ENCODE measurements at regions not wholly inside any gene's neighbourhood (a gene's known extent, or its start where the extent isn't known, plus 50 kb on each side); places are given as distances from the start of the nearest gene placed in this dataset.

DNA sequence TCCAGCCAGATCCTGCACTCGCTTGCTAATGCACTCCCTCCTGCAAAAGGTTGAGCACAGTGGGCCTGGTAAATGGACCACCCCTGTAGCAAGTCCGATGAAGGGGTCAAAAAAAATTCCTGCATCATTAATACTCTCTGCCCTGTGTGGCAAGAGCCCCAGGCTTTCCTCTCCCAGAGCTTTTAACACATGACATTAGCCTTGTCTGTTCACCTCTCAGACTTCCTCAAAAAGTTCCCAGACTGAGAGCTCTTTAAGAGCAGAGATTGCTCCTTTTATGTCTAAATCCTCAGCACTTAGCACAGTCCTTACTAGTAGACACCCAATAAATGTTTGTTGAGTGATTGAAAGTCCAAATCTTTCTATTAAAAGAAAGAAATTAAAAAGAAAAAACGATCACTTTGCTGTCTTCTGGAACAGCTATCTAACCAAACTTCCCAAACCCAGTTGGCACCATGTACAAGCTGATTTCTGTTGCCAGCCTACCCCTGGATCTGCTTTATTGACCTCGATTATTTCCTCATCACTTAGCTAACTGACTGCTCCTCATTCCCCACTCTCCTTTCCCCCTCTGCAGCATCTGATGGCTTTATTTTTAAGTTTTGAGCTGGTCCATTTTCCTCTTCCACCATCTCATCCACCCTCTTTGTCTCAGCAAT lies 209.8 kb downstream of the ENC1 start:
- H3K36me3 Mint-ChIP-seq (ENCODE audit: insufficient read depth, unreplicated experiment), result no peaks in the 10 kb centered on the region
- BruUV-seq (replicated peaks), result no TSS peak
- intact Hi-C loops (cut with micrococcal nuclease; ENCODE audit: unreplicated experiment), result no loop called here
- no peak overlapping the region for H3K27ac Mint-ChIP-seq (ENCODE audit: unreplicated experiment)
- peaks cover under 1% of the 10 kb centered on the region for H3K4me1 Mint-ChIP-seq (ENCODE audit: low read depth, unreplicated experiment)
- CTCF ChIA-PET, result interaction anchor here (0.7 kb wide), 1 partner anchor 224 kb away, joined by 3 read pairs; no protein-coding TSS in a partner anchor
- TF ChIP-seq, protein P1, sequence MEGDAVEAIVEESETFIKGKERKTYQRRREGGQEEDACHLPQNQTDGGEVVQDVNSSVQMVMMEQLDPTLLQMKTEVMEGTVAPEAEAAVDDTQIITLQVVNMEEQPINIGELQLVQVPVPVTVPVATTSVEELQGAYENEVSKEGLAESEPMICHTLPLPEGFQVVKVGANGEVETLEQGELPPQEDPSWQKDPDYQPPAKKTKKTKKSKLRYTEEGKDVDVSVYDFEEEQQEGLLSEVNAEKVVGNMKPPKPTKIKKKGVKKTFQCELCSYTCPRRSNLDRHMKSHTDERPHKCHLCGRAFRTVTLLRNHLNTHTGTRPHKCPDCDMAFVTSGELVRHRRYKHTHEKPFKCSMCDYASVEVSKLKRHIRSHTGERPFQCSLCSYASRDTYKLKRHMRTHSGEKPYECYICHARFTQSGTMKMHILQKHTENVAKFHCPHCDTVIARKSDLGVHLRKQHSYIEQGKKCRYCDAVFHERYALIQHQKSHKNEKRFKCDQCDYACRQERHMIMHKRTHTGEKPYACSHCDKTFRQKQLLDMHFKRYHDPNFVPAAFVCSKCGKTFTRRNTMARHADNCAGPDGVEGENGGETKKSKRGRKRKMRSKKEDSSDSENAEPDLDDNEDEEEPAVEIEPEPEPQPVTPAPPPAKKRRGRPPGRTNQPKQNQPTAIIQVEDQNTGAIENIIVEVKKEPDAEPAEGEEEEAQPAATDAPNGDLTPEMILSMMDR (IDR thresholded peaks at IDR 0.05; ENCODE audit: unreplicated experiment), result no peak
- no peak for DNase-seq
- H3K4me3 Mint-ChIP-seq (ENCODE audit: low read depth, unreplicated experiment), result no peak overlapping the region
- H3K27me3 Mint-ChIP-seq (ENCODE audit: unreplicated experiment), result no peaks in the 10 kb centered on the region
- peaks cover 6% of the 10 kb centered on the region for H3K9me3 Mint-ChIP-seq (ENCODE audit: low read depth, unreplicated experiment)

DNA sequence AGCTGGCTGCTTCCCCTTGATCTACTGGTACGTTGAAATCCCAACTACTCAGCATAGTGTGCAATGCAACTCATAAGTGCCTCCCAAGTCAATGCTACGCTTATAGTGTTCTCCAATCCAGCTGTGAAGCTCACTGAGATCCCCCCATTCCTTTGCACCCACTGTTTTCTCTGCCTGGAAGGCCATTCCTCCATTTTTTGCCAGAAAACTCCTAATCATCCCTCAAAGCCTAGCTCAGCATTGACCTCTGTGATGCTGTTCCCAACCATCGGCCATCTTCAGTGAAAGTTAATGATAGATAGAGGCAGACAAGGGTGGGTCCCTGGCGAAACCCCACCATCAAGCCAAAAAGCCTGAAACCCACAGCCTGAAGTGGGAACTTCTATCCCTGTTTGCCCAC lies 211.0 kb downstream of the ENC1 start:
- H3K27me3 Mint-ChIP-seq (ENCODE audit: unreplicated experiment), result no peaks in the 10 kb centered on the region
- TF ChIP-seq, protein P1 (IDR thresholded peaks at IDR 0.05; ENCODE audit: unreplicated experiment), result no peak
- no TSS peak for BruUV-seq (replicated peaks)
- peaks cover 8% of the 10 kb centered on the region for H3K4me1 Mint-ChIP-seq (ENCODE audit: low read depth, unreplicated experiment)
- peaks cover 6% of the 10 kb centered on the region for H3K9me3 Mint-ChIP-seq (ENCODE audit: low read depth, unreplicated experiment)
- no peak overlapping the region for H3K4me3 Mint-ChIP-seq (ENCODE audit: low read depth, unreplicated experiment)
- DNase-seq, result no peak
- H3K36me3 Mint-ChIP-seq (ENCODE audit: insufficient read depth, unreplicated experiment), result no peaks in the 10 kb centered on the region
- CTCF ChIA-PET, result no interaction called here
- intact Hi-C loops (cut with micrococcal nuclease; ENCODE audit: unreplicated experiment), result no loop called here
- no peak overlapping the region for H3K27ac Mint-ChIP-seq (ENCODE audit: unreplicated experiment)

DNA sequence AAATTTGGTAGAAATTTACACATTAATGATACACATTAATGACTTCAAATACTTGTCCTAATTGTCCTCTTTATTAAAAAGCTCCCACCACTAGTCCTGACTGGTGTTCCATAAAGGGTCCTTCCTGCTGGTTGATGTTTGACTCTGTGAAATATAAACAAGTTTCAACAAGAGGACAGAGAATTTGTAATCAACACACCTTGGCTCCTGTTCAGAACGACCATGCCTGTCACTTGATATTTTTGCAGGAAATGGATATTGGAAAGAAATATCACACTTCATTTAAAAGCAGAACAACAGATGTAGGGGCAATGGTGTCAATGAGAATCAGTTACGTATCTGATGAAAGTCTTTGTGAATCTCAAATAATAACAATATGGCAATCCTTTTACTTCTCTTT lies 211.7 kb downstream of the ENC1 start:
- Mint-ChIP-seq H3K4me1 (ENCODE audit: low read depth, unreplicated experiment) (peaks cover 15% of the 10 kb centered on the region), H3K27ac (ENCODE audit: unreplicated experiment) (no peak overlapping the region), H3K9me3 (ENCODE audit: low read depth, unreplicated experiment) (peaks cover 6% of the 10 kb centered on the region), H3K4me3 (ENCODE audit: low read depth, unreplicated experiment) (no peak overlapping the region), H3K27me3 (ENCODE audit: unreplicated experiment) (no peaks in the 10 kb centered on the region), H3K36me3 (ENCODE audit: insufficient read depth, unreplicated experiment) (no peaks in the 10 kb centered on the region)
- intact Hi-C loops (cut with micrococcal nuclease; ENCODE audit: unreplicated experiment), result no loop called here
- no peak for DNase-seq
- CTCF ChIA-PET, result no interaction called here
- no TSS peak for BruUV-seq (replicated peaks)
- TF ChIP-seq, protein P1 (IDR thresholded peaks at IDR 0.05; ENCODE audit: unreplicated experiment), result no peak

DNA sequence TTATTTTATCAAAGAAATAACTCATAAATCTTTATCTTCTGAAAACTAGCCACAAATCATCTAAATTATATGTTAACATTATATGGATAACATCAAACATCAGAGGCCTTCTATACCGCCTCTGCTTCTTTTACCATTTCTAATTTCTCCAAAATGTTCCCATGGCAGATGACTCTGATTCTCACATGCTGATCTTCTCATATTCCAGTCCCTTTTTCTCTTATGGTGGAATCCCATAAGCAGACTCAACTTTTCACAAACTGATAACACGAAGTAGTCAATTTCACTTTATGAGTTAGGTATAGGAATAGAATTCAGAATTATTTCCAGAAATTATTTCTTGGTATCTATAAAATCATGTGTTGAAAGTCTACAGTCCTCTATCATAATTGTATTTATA lies 212.3 kb downstream of the ENC1 start:
- no peak overlapping the region for H3K27ac Mint-ChIP-seq (ENCODE audit: unreplicated experiment)
- peaks cover 21% of the 10 kb centered on the region for H3K4me1 Mint-ChIP-seq (ENCODE audit: low read depth, unreplicated experiment)
- peaks cover 6% of the 10 kb centered on the region for H3K9me3 Mint-ChIP-seq (ENCODE audit: low read depth, unreplicated experiment)
- TF ChIP-seq, protein P1 (IDR thresholded peaks at IDR 0.05; ENCODE audit: unreplicated experiment), result no peak
- no TSS peak for BruUV-seq (replicated peaks)
- intact Hi-C loops (cut with micrococcal nuclease; ENCODE audit: unreplicated experiment), result no loop called here
- CTCF ChIA-PET, result no interaction called here
- DNase-seq, result no peak
- H3K27me3 Mint-ChIP-seq (ENCODE audit: unreplicated experiment), result no peaks in the 10 kb centered on the region
- no peaks in the 10 kb centered on the region for H3K36me3 Mint-ChIP-seq (ENCODE audit: insufficient read depth, unreplicated experiment)
- no peak overlapping the region for H3K4me3 Mint-ChIP-seq (ENCODE audit: low read depth, unreplicated experiment)

Measured in Calu3 (cell line).